H1 (cell line): ENCODE measurements at regions not wholly inside any gene's neighbourhood (a gene's known extent, or its start where the extent isn't known, plus 50 kb on each side); places are given as distances from the start of the nearest gene placed in this dataset.

ENCODE experiments used
- CTCF ChIA-PET: fragments of 300-600 bp; sonication (Branson Sonifier 250); formaldehyde crosslinking; loops from one replicate; lab custom pipeline; 2021; ENCODE audit not compliant: partially characterized antibody; lab: Charles Lee
- POLR2A ChIA-PET: fragments of 300-600 bp; sonication (Branson Sonifier 250); formaldehyde crosslinking; loops from one replicate; lab custom pipeline; 2021; ENCODE audit warnings: inconsistent platforms; ENCODE audit not compliant: partially characterized antibody; lab: Charles Lee
- DNase-seq, 2 experiments: peaks; one replicate each; pipeline versions ENCODE4 v3.0.0 to v3.0.0-alpha.2; 2010 to 2022; ENCODE audit warnings: low spot score in 2 of 2, low read depth in 1 of 2, mixed read lengths in 1 of 2
- FAIRE-seq: peaks from 2 replicates; lab custom pipeline; 2011; peaks lifted over from hg19 to GRCh38; lab: Jason Lieb, UNC
- H2AFZ ChIP-seq: 2 replicates; pipeline ENCODE4 v1.8.1; 2012; ENCODE audit warnings: low read length, inconsistent platforms
- H2AK5ac ChIP-seq: 2 replicates; pipeline ENCODE4 v1.6.1; 2013; ENCODE audit warnings: low read depth, low read length
- H2BK120ac ChIP-seq: replicated peaks from 2 replicates; pipeline ENCODE3; 2013; ENCODE audit warnings: low read depth, low read length, inconsistent platforms
- H2BK12ac ChIP-seq: 2 replicates; pipeline ENCODE4 v1.6.1; 2013; ENCODE audit warnings: low read depth, low read length
- H2BK15ac ChIP-seq: 2 replicates; pipeline ENCODE4 v1.6.1; 2013; ENCODE audit warnings: low read length
- H2BK20ac ChIP-seq: 2 replicates; pipeline ENCODE4 v1.6.1; 2013; ENCODE audit warnings: low read length
- H2BK5ac ChIP-seq: 2 replicates; pipeline ENCODE4 v1.6.1; 2013; ENCODE audit warnings: low read depth, low read length
- H3K14ac ChIP-seq: 2 replicates; pipeline ENCODE4 v1.6.1; 2013; ENCODE audit warnings: inconsistent platforms; ENCODE audit not compliant: insufficient read length
- H3K18ac ChIP-seq: 2 replicates; pipeline ENCODE4 v1.6.1; 2013; ENCODE audit warnings: low read length; ENCODE audit errors: extremely low read depth
- H3K23ac ChIP-seq: 2 replicates; pipeline ENCODE4 v1.6.1; 2013; ENCODE audit warnings: inconsistent platforms; ENCODE audit not compliant: insufficient read length
- H3K23me2 ChIP-seq: 2 replicates; pipeline ENCODE4 v1.6.1; 2013; ENCODE audit warnings: low read depth, low read length
- H3K27ac ChIP-seq: 2 replicates; pipeline ENCODE4 v1.6.1; 2011; ENCODE audit warnings: low read depth, low read length, inconsistent platforms
- H3K27me3 ChIP-seq, 4 experiments: replicated peaks in 1 of 4; 1 replicate in 1 of 4; 2 replicates in 3 of 4; pipeline versions ENCODE4 v1.6.1 to v1.8.1; 2011 to 2013; ENCODE audit warnings: low read length in 3 of 4, mild to moderate bottlenecking in 3 of 4, inconsistent platforms in 2 of 4, mixed read lengths in 2 of 4, moderate library complexity in 1 of 4; ENCODE audit not compliant: control insufficient read depth in 3 of 4, insufficient read depth in 3 of 4; ENCODE audit errors: extremely low read depth in 1 of 4
- H3K36me3 ChIP-seq, 4 experiments: 2 replicates each; pipeline versions ENCODE4 v1.6.1 to v1.8.1; 2011 to 2013; ENCODE audit warnings: mild to moderate bottlenecking in 4 of 4, low read length in 3 of 4, moderate library complexity in 2 of 4, control low read depth in 1 of 4, inconsistent platforms in 1 of 4; ENCODE audit not compliant: insufficient read depth in 4 of 4, control insufficient read depth in 2 of 4
- H3K4ac ChIP-seq: replicated peaks from 2 replicates; pipeline ENCODE3; 2013; ENCODE audit warnings: low read length, low read depth, mixed read lengths, inconsistent platforms; ENCODE audit not compliant: insufficient read length
- H3K4me1 ChIP-seq, 4 experiments: replicated peaks in 1 of 4; 1 replicate in 1 of 4; 2 replicates in 3 of 4; pipeline versions ENCODE4 v1.6.1 to v1.8.1; 2011 to 2013; ENCODE audit warnings: low read length in 3 of 4, inconsistent platforms in 2 of 4, mixed read lengths in 1 of 4; ENCODE audit not compliant: insufficient read depth in 4 of 4, control insufficient read depth in 3 of 4
- H3K4me2 ChIP-seq, 2 experiments: 2 replicates each; pipeline versions ENCODE4 v1.6.1 to v1.8.1; 2011 to 2013; ENCODE audit warnings: low read depth in 2 of 2, low read length in 2 of 2, control low read depth in 1 of 2, inconsistent platforms in 1 of 2, mild to moderate bottlenecking in 1 of 2; ENCODE audit not compliant: insufficient read depth in 1 of 2
- H3K4me3 ChIP-seq, 4 experiments: fragments of 200-600, 300-600 bp in 1 of 4; sonication (generic), shearing (Covaris generic), sonication (Bioruptor Twin) in 1 of 4; 2 replicates each; pipeline versions ENCODE4 v1.5.1 to v1.8.1; 2011 to 2016; ENCODE audit warnings: low read length in 4 of 4, low read depth in 3 of 4, control low read depth in 2 of 4, inconsistent platforms in 2 of 4, mild to moderate bottlenecking in 2 of 4, mixed read lengths in 1 of 4, moderate library complexity in 1 of 4; ENCODE audit not compliant: insufficient read depth in 2 of 4; ENCODE audit errors: extremely low read depth in 1 of 4
- H3K56ac ChIP-seq: replicated peaks from 2 replicates; pipeline ENCODE3; 2013; ENCODE audit warnings: low read depth, mild to moderate bottlenecking, mixed read lengths, low read length, inconsistent platforms; ENCODE audit not compliant: insufficient read length
- H3K79me1 ChIP-seq: 2 replicates; pipeline ENCODE4 v1.6.1; 2013; ENCODE audit warnings: low read depth, low read length, control low read depth
- H3K79me2 ChIP-seq, 2 experiments: 2 replicates each; pipeline versions ENCODE4 v1.6.1 to v1.8.1; 2012 to 2013; ENCODE audit warnings: low read length in 2 of 2, mild to moderate bottlenecking in 2 of 2, inconsistent platforms in 1 of 2; ENCODE audit not compliant: insufficient read depth in 2 of 2, control insufficient read depth in 1 of 2
- H3K9ac ChIP-seq, 4 experiments: replicated peaks in 1 of 4; 1 replicate in 1 of 4; 2 replicates in 3 of 4; pipeline versions ENCODE4 v1.6.1 to v1.8.1; 2011 to 2013; ENCODE audit warnings: low read depth in 3 of 4, low read length in 3 of 4, control low read depth in 2 of 4, mild to moderate bottlenecking in 2 of 4, moderate library complexity in 2 of 4, inconsistent platforms in 1 of 4; ENCODE audit errors: extremely low read depth in 1 of 4
- H3K9me3 ChIP-seq, 2 experiments: 2 replicates each; pipeline versions ENCODE4 v1.6.1 to v1.8.1; 2012 to 2013; ENCODE audit warnings: mild to moderate bottlenecking in 2 of 2, moderate library complexity in 2 of 2, control low read depth in 1 of 2, inconsistent platforms in 1 of 2, low read depth in 1 of 2, low read length in 1 of 2, mixed read lengths in 1 of 2; ENCODE audit not compliant: insufficient read depth in 2 of 2
- H4K20me1 ChIP-seq, 2 experiments: replicated peaks in 1 of 2; 2 replicates each; pipeline versions ENCODE3 to v1.8.1; 2011 to 2013; ENCODE audit warnings: inconsistent platforms in 2 of 2, low read length in 2 of 2, mild to moderate bottlenecking in 1 of 2; ENCODE audit not compliant: insufficient read depth in 2 of 2, control insufficient read depth in 1 of 2
- H4K5ac ChIP-seq: 2 replicates; pipeline ENCODE4 v1.6.1; 2013; ENCODE audit warnings: low read length, low read depth, mixed read lengths, inconsistent platforms; ENCODE audit not compliant: insufficient read length
- H4K8ac ChIP-seq: 2 replicates; pipeline ENCODE4 v1.8.0; 2013; ENCODE audit warnings: mild to moderate bottlenecking, moderate library complexity, low read length, inconsistent platforms; ENCODE audit not compliant: insufficient read depth; ENCODE audit errors: extremely low read depth
- H4K91ac ChIP-seq: replicated peaks from 2 replicates; pipeline ENCODE3; 2013; ENCODE audit warnings: low read length, mixed read lengths, inconsistent platforms; ENCODE audit not compliant: insufficient read length
- CHD2 ChIP-seq: IDR thresholded peaks from 2 replicates; pipeline ENCODE4 v1.6.1; 2012; ENCODE audit warnings: low read length, improper control_type of control experiment
- GABPA ChIP-seq: IDR thresholded peaks from 2 replicates; pipeline ENCODE4 v1.6.1; 2011; ENCODE audit warnings: mild to moderate bottlenecking, low read length, moderate library complexity, borderline replicate concordance; ENCODE audit not compliant: insufficient read depth
- SAP30 ChIP-seq: fragments of 300-600 bp; sonication (generic); IDR thresholded peaks from 2 replicates; pipeline ENCODE4 v1.7.1; 2012; ENCODE audit warnings: low read length, moderate library complexity, mild to moderate bottlenecking, inconsistent platforms; ENCODE audit not compliant: insufficient read depth, insufficient replicate concordance
- WGBS, 2 experiments: shearing (Covaris generic) in 1 of 2; methylation state at CpG; one replicate each; pipeline versions ENCODE4 v1.1.6 to v1.1.7; 2013 to 2015; ENCODE audit warnings: low lambda C conversion rate in 2 of 2, mixed read lengths in 2 of 2, inconsistent platforms in 1 of 2, low coverage in 1 of 2, missing lambda C conversion rate in 1 of 2; ENCODE audit not compliant: insufficient replicate concordance in 2 of 2, insufficient coverage in 1 of 2, insufficient read length in 1 of 2; ENCODE audit errors: extremely low coverage in 1 of 2, missing lambda C conversion rate in 1 of 2; 5-methylcytosine and 5-hydroxymethylcytosine counted together

- no peak overlapping the region for H4K8ac ChIP-seq
- H3K27ac ChIP-seq = no peak overlapping the region
- no peak overlapping the region for H3K56ac ChIP-seq
- peaks cover 0 to 4% of the 10 kb centered on the region in 2 experiments for H4K20me1 ChIP-seq
- no peaks in the 10 kb centered on the region for H3K79me2 ChIP-seq
- H3K9me3 ChIP-seq = no peaks in the 10 kb centered on the region
- H4K91ac ChIP-seq = no peak overlapping the region
- no peak overlapping the region for H2BK20ac ChIP-seq
- CTCF ChIA-PET = no interaction called here
- H3K4me3 ChIP-seq = no peak overlapping the region
- no peak overlapping the region for H3K18ac ChIP-seq
- no peaks in the 10 kb centered on the region; a peak in 1 of 7 replicates for H3K27me3 ChIP-seq
- H2AFZ ChIP-seq = no peak overlapping the region
- WGBS, 2 experiments = 85% methylated on average over 1 of the region's 1 CpG; no CpG with 5 or more reads in 1 of the 2 experiments
- H3K4me2 ChIP-seq = no peak overlapping the region
- no peaks in the 10 kb centered on the region; the same call in 1 of the 2 replicates for H3K23me2 ChIP-seq
- no peak overlapping the region for H3K9ac ChIP-seq
- no peak overlapping the region for H4K5ac ChIP-seq
- no peaks in the 10 kb centered on the region for H3K4me1 ChIP-seq
- FAIRE-seq (no peak), DNase-seq (no peak)
- H2AK5ac ChIP-seq = no peak overlapping the region
- H3K4ac ChIP-seq = no peak overlapping the region
- H3K36me3 ChIP-seq = peaks cover 0 to 2% (median 0%) of the 10 kb centered on the region in 4 experiments; a peak in 2 of 8 replicates
- H2BK15ac ChIP-seq = no peak overlapping the region
- no peaks in the 10 kb centered on the region for H3K79me1 ChIP-seq
- no peak overlapping the region for H3K23ac ChIP-seq
- no peak overlapping the region for H2BK5ac ChIP-seq
- H2BK12ac ChIP-seq = no peak overlapping the region
- POLR2A ChIA-PET = no interaction called here
- no peak overlapping the region for H3K14ac ChIP-seq
- H2BK120ac ChIP-seq = no peak overlapping the region
- no peak for TF ChIP-seq SAP30
- no peak for TF ChIP-seq GABPA
- TF ChIP-seq CHD2 = no peak
Measured at GRCh38 chr20:3350422-3350821, 57.0 kb downstream of the DNAAF9 start.
